Esophagus muscularis mucosa (tissue), 3 donors: ENCODE measurements at regions not wholly inside any gene's neighbourhood (a gene's known extent, or its start where the extent isn't known, plus 50 kb on each side); places are given as distances from the start of the nearest gene placed in this dataset.

Experiments
- EP300 ChIP-seq: sonication (generic); formaldehyde crosslinking; IDR thresholded peaks from one replicate; pipeline ENCODE4 v1.6.1; 2017; ENCODE audit warnings: antibody characterized with exemption
- POLR2AphosphoS5 ChIP-seq, 2 donors: sonication (generic); formaldehyde crosslinking; IDR thresholded peaks; one replicate each; pipeline ENCODE4 v1.6.1; 2017; ENCODE audit warnings: antibody characterized with exemption in 2 of 2

GRCh38 chr15:98330258-98330657, 318.1 kb upstream of the IGF1R start:
- TF ChIP-seq POLR2AphosphoS5 (IDR thresholded peaks at IDR 0.05), result no peak
- TF ChIP-seq EP300, result no peak
